ENCODE measurements at regions not wholly inside any gene's neighbourhood (a gene's known extent, or its start where the extent isn't known, plus 50 kb on each side); places are given as distances from the start of the nearest gene placed in this dataset.
"Not testable (repeated sequence)": the region's sequence is repeated elsewhere in the genome, so short reads cannot be mapped to it uniquely, and the experiment has no call there.

GRCh38 chr2:129922571-129923264, 56.7 kb upstream of the RAB6C start:
- DNase-seq = no peak

GRCh38 chr2:129923265-129924091, 56.0 kb upstream of the RAB6C start:
- peak in 1 of 2 donors; percentile 43 for DNase-seq

DNA sequence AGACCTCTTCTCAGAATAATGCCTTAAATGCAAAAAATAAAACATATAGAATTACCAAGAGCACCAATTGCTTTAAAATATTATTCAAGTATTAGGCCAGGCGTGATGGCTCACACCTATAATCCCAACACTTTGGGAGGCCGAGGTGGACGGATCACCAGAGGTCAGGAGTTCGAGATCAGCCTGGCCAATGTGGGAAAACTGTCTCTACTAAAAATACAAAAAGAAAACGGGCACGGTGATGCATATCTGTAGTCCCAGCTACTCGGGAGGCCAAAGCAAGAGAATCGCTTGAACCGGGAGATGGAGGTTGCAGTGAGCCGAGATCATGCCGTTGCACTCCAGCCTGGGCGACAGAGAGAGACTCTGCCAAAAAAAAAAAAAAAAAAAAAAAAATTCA, 55.4 kb upstream of the RAB6C start:
- not testable (repeated sequence) for DNase-seq

DNA sequence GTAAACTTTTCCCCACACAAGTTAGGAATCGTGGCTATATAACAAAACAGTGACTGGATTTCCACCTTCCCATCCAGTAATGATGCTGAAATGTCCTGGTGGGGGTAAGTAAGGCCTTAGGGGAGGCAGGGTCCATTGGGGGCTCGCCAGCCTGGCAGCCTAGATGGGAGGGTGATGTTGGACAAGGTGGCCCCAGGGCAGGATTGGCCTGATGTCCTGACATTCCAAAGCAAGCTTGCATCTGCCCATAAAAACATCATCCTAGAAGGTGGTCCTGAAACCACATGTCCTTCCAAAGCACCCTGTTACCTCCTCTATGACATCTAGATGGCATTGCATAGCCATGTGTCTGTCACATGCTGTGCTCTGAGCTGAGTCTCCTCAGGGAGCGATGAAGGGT, 54.1 kb upstream of the RAB6C start:
- DNase-seq = no peak

DNA sequence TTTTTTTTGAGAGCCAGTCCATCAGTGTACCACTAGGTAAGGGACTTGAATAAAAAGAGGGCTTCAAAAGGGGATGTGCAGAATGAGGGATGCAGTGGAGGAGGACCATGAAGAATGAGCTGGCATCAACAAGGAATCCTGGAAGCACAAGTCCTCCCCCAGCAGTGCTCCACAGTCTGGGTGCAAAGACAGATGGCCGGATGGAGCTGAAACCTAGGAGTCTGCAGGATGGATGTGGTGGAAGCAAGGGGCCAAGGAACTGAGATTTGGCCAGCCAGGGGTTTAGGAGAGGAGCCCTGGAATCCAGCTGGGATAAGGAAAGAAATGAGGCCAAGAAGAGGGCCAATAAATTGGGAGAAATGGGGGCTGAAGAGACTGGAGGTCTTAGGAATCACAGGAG, 51.8 kb upstream of the RAB6C start:
- no peak for DNase-seq

DNA sequence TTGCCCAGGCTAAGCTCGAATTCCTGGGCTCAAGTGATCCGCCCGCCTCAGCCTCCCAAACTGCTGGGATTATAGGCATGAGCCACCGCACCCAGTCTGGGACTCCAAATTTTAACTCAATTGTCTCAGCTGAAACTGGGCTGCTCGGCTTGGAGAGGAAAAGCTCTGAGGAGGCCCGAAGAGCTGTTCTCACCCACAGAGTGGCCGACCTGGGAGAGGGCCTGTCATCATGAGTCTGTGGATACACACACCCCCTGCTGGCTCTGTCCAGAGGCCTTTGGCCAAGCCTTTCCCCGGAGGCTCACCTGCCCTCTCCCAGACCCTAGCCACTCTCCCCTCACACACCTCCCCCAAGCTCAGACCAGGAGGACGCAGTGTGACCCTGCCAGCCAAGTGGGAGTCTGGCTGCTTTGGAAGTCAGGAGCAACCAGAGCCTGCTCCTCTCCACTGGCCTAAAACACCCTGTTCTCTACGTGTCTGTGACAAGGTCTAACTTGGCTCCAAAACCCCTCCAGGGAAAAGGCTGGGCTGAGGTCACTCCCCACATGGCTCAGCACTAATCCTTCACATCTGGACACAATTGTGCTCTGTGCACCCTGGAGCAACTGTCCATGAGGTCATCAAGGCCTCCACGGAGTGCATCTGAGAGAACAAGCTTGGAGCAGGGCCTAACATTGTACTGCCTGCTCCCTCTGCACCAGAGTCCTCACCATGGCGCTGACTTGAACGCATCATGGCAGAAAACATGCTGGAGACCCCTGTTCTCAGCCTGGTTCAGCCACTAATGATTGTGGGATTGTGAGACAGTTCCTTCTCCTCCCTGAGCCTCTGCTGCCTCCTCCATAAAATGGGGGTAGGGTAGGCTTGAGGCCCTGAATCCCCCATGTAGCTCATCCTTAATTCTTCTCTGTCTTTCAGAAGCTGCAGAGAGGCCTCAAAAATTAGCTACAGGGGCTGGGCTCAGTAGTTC, 49.9 kb upstream of the RAB6C start:
- no peak for DNase-seq

All from stimulated activated CD4-positive, alpha-beta T cell treated with anti-CD3 and anti-CD28 coated beads, Interleukin-2, amount 100 ng/mL, for 24 hours (primary cell).